Epithelial cell of esophagus (primary cell): ENCODE measurements at regions not wholly inside any gene's neighbourhood (a gene's known extent, or its start where the extent isn't known, plus 50 kb on each side); places are given as distances from the start of the nearest gene placed in this dataset.

ENCODE experiments used
- DNase-seq: peaks from one replicate; pipeline ENCODE4 v3.0.0; 2010; ENCODE audit warnings: low read depth
- H3K4me3 ChIP-seq: 2 replicates; pipeline ENCODE4 v1.5.1; 2011; ENCODE audit warnings: mild to moderate bottlenecking, low read length, control low read depth
- CTCF ChIP-seq: IDR thresholded peaks from 2 replicates; pipeline ENCODE4 v1.5.1; 2011; ENCODE audit warnings: low read depth, mild to moderate bottlenecking, low read length, control low read depth, inconsistent platforms; ENCODE audit not compliant: insufficient read depth; ENCODE audit errors: missing control alignments

GRCh38 chr4:144384408-144384807 is 243.9 kb upstream of the GYPA start:
- H3K4me3 ChIP-seq = no peak overlapping the region
- no peak for DNase-seq
- TF ChIP-seq CTCF = no peak

GRCh38 chr4:144399927-144400326 is 246.0 kb upstream of the HHIP start:
- TF ChIP-seq CTCF = no peak
- DNase-seq = peak; percentile 97
- no peak overlapping the region for H3K4me3 ChIP-seq

GRCh38 chr4:144402176-144402575 is 243.8 kb upstream of the HHIP start:
- H3K4me3 ChIP-seq = no peak overlapping the region
- DNase-seq = no peak
- no peak for TF ChIP-seq CTCF

GRCh38 chr4:144402999-144403398 is 243.0 kb upstream of the HHIP start:
- no peak overlapping the region for H3K4me3 ChIP-seq
- no peak for TF ChIP-seq CTCF
- DNase-seq = no peak

GRCh38 chr4:144403893-144404292 is 242.1 kb upstream of the HHIP start:
- no peak for TF ChIP-seq CTCF
- H3K4me3 ChIP-seq = no peak overlapping the region
- DNase-seq = no peak

- no peak for DNase-seq
- TF ChIP-seq CTCF = no peak
- H3K4me3 ChIP-seq = no peak overlapping the region
Measured at GRCh38 chr4:144409525-144409924, 236.4 kb upstream of the HHIP start.

GRCh38 chr4:144410230-144410783 is 235.6 kb upstream of the HHIP start:
- no peak overlapping the region for H3K4me3 ChIP-seq
- TF ChIP-seq CTCF = no peak
- DNase-seq = peak; percentile 71
